ENCODE measurements at regions not wholly inside any gene's neighbourhood (a gene's known extent, or its start where the extent isn't known, plus 50 kb on each side); places are given as distances from the start of the nearest gene placed in this dataset.

GRCh38 chrX:25296850-25297249, 281.1 kb upstream of the ARX start:
- TF ChIP-seq, protein P1, sequence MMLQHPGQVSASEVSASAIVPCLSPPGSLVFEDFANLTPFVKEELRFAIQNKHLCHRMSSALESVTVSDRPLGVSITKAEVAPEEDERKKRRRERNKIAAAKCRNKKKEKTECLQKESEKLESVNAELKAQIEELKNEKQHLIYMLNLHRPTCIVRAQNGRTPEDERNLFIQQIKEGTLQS (CRISPR knock-in tag; conservative IDR thresholded peaks at IDR 0.05) = no peak
- no peak for TF ChIP-seq FOXJ3 (CRISPR knock-in tag; IDR thresholded peaks at IDR 0.05; ENCODE audit: borderline replicate concordance)
- TF ChIP-seq, protein P2, sequence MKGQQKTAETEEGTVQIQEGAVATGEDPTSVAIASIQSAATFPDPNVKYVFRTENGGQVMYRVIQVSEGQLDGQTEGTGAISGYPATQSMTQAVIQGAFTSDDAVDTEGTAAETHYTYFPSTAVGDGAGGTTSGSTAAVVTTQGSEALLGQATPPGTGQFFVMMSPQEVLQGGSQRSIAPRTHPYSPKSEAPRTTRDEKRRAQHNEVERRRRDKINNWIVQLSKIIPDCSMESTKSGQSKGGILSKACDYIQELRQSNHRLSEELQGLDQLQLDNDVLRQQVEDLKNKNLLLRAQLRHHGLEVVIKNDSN (CRISPR knock-in tag; IDR thresholded peaks at IDR 0.05) = no peak
- TF ChIP-seq CTCF (IDR thresholded peaks at IDR 0.05) = no peak
- TF ChIP-seq CREB1 (CRISPR knock-in tag; IDR thresholded peaks at IDR 0.05) = no peak
- TF ChIP-seq OVOL2 (CRISPR knock-in tag; IDR thresholded peaks at IDR 0.05; ENCODE audit: borderline replicate concordance) = no peak
- TF ChIP-seq JUN (CRISPR knock-in tag; IDR thresholded peaks at IDR 0.05) = no peak
- TF ChIP-seq GRHL2 (CRISPR knock-in tag; IDR thresholded peaks at IDR 0.05; ENCODE audit: insufficient replicate concordance, severe bottlenecking) = no peak
- TF ChIP-seq, protein P3, sequence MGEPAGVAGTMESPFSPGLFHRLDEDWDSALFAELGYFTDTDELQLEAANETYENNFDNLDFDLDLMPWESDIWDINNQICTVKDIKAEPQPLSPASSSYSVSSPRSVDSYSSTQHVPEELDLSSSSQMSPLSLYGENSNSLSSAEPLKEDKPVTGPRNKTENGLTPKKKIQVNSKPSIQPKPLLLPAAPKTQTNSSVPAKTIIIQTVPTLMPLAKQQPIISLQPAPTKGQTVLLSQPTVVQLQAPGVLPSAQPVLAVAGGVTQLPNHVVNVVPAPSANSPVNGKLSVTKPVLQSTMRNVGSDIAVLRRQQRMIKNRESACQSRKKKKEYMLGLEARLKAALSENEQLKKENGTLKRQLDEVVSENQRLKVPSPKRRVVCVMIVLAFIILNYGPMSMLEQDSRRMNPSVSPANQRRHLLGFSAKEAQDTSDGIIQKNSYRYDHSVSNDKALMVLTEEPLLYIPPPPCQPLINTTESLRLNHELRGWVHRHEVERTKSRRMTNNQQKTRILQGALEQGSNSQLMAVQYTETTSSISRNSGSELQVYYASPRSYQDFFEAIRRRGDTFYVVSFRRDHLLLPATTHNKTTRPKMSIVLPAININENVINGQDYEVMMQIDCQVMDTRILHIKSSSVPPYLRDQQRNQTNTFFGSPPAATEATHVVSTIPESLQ (CRISPR knock-in tag; IDR thresholded peaks at IDR 0.05) = no peak
- no peak for TF ChIP-seq NR2C2 (CRISPR knock-in tag; IDR thresholded peaks at IDR 0.05)
- TF ChIP-seq ATF1 (CRISPR knock-in tag; IDR thresholded peaks at IDR 0.05) = no peak
- TF ChIP-seq TEAD4 (CRISPR knock-in tag; IDR thresholded peaks at IDR 0.05) = no peak

All from WTC11 (cell line).